B cell (primary cell): ENCODE measurements at regions not wholly inside any gene's neighbourhood (a gene's known extent, or its start where the extent isn't known, plus 50 kb on each side); places are given as distances from the start of the nearest gene placed in this dataset.
"Not testable (repeated sequence)": the region's sequence is repeated elsewhere in the genome, so short reads cannot be mapped to it uniquely, and the experiment has no call there.

Experiments used
- CTCF ChIP-seq: fragments of 200-600 bp; IDR thresholded peaks from one replicate; pipeline ENCODE4 v1.8.0; 2022; ENCODE audit warnings: antibody characterized with exemption, mild to moderate bottlenecking
- EZH2 ChIP-seq: IDR thresholded peaks from 2 replicates; pipeline ENCODE4 v1.6.1; 2012; ENCODE audit warnings: borderline replicate concordance, low read depth, mild to moderate bottlenecking, moderate library complexity, low read length; ENCODE audit not compliant: insufficient read depth, poor library complexity, severe bottlenecking

- TF ChIP-seq CTCF, EZH2: not testable (repeated sequence)
These were observed 2906.0 kb downstream of the RPIA start for GRCh38 chr2:91597436-91597835.
